M059J (cell line): ENCODE measurements at regions not wholly inside any gene's neighbourhood (a gene's known extent, or its start where the extent isn't known, plus 50 kb on each side); places are given as distances from the start of the nearest gene placed in this dataset.

Source experiments
- DNase-seq: peaks from one replicate; pipeline ENCODE4 v3.0.0-alpha.2; 2012; ENCODE audit warnings: low read depth

DNA sequence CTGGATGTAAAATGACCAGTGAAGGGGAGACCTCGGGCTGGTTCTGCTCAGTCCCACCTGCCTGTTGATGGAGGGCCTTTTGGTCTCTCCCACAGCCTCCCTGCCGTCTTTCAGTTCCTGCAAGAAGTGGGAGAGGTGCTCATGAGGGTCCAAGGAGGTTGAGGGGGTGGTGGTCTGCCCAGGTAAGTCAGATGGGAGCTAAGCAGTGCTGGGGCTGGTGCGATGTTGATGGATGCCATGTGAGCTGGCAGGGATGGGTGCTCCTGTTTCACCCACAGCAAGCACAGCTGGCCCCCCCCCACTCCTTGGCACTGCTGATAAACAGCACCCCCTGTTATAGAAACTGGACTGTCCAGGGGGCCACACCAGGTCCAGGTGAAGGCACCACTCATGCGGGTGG lies 145.6 kb downstream of the NSG2 start:
- no peak for DNase-seq

- DNase-seq: no peak
These were observed 146.5 kb downstream of the NSG2 start for GRCh38 chr5:174191850-174192655.

DNA sequence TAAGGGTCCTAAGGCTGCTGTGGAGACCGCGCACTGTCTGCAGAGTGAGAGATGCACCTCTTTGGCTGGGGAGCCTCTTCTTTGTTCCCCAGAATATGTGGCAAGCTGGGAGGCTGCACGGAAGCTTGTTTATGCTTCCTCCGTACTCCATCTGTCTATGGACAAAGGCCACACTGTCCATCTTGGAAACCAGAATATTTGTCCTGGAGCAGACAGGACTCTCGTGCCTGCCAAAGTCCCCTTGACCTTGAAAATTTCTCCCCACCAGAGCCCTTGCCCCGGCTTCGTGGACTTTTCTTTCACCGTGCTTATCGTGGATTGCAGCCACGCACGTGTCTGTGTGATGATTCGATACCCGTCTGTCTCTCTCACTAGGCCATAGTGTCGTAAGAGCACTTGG lies 147.4 kb downstream of the NSG2 start:
- no peak for DNase-seq

GRCh38 chr5:174195517-174195916 lies 150.0 kb downstream of the NSG2 start:
- DNase-seq: no peak

DNA sequence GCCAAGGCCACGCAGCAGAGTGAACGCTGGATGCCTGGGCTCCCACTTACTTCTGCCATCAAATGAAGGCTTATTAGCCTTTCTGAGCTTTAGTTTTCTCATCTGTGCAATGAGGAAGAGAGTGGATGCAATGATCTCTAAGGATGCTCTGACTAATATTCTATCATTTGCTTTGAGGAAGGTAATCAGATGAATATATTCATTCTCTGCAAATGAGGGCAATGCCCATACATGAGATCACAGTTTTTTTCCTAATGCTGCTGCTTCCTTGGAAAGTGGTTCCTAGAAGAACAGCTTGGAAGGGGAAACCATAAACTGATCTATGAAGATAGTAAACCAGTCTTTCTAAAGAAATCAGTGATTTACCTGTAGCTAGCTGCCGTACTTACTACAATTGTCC lies 152.4 kb downstream of the NSG2 start:
- no peak for DNase-seq

DNA sequence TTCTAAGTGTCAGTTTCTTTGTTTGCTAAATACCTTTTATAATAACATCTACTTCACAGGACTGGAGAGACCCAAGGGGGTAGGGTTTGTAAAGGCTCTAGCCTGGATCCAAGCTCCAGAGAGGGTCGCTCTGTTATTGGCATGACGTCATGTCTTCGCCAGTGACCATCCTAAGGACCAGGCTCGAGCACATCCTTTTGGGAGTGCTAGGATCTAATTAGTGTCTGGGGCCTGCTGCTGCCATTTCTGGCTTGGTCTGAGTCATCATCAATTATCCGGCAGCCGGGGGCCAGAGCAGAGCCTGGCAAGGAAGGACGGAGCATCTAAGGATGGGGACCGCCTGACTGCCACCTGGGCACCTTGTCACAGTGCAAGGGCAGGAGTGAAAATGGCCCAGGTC lies 153.0 kb downstream of the NSG2 start:
- DNase-seq: no peak

DNA sequence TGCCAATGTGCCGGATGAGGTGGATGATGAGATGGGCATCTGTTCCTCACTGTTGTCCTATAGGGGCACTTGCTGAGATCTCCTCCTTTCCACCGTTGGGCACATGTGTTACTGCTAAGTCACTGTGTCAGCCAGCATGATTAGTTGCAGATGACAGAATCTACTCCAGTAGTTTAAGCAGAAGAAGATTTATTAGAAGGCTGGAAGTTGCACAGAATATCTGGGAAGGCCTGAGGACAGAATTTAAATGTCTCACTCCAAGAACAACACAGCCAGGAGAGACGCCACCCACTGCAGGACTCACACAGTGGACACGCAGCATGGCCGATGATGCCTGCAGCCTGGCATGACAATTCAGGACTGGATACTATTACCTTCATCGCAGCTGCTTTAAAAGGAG lies 157.5 kb downstream of the NSG2 start:
- no peak for DNase-seq

DNA sequence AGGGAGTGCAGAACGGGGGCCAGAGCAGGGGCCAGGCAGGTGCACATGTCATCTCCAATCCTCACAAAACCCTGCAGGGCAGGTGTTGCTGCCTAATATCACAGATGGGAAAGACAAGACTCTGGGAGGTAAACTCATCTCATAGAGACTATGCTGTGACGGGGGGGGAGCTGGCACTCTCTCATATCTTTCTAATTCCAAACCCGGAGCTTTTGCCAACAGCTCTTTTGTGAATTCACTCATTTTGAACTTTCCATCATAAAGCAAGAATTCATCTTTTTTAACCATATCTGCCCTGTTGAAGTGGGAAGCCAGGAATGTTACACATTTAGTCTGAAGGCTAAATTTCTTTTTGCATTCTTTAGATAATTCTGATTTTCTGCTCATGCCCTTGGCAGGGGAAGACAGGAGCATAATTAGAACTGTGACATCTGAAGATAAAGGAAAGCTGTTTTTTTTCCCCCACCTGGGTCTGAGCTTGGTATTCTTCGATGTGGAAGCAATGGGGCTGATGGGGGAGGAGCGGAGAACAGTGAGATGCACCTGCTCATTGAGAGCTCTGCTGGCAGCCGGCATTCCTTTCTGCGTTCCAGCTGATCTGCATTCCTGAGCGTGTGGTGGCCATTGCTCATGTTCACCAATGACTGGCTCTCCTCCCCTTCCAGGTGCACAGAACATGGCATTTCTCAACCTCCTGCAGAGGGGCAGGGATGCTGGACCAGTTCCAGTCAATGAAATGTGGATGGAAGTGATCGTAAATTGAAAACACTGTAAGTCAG lies 159.2 kb downstream of the NSG2 start:
- DNase-seq: no peak

- DNase-seq: no peak
These were observed 160.4 kb downstream of the NSG2 start for GRCh38 chr5:174205939-174206338.

- no peak for DNase-seq
These were observed 165.2 kb downstream of the NSG2 start for GRCh38 chr5:174210596-174211276.

- DNase-seq: no peak
These were observed 165.7 kb downstream of the NSG2 start for GRCh38 chr5:174211277-174211626.

- DNase-seq: no peak
These were observed 172.0 kb downstream of the NSG2 start for GRCh38 chr5:174217527-174217926.

GRCh38 chr5:174218162-174218561 lies 172.7 kb downstream of the NSG2 start:
- DNase-seq: peak; percentile 5

GRCh38 chr5:174220417-174220816 lies 174.9 kb downstream of the NSG2 start:
- no peak for DNase-seq

- no peak for DNase-seq
These were observed 175.9 kb downstream of the NSG2 start for GRCh38 chr5:174221436-174221835.

DNA sequence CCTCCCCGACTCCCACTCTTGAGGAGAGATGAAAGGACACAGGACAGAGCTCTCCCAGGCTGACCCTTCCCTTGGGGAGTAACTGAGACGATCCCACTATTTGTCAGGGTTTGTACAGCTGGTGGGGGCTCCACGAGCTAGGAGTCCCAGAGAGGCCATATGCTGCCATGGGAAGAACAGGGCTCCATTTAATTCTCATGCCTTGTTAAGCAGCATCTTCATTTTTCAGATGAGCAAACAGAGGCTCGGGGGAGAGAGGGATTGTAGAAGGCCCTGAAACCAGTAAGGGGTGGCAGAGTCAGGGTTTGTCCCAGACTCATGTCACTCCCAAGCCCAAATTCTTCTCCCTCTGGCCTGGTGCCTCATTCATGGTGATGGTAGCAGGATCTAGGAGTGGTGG lies 176.4 kb downstream of the NSG2 start:
- no peak for DNase-seq

DNA sequence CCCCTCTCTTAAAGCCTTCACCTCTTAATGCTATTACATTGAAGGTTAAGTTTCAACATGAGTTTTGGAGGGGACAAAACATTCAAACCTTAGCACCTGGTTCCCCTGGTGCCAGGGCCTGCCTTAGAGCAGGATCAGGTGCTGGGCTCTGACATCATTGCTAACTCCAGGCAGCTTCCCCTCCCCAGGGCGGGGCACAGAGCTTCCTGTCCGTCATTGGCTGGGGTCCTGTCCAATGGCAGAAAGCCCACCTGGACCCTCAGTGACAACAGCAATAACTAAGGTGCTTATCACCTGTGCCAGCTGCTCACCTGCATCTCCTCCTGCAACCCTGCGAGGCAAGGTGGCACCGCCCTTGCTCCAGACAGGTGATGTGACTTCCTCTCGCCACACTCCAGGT lies 177.4 kb downstream of the NSG2 start:
- no peak for DNase-seq

DNA sequence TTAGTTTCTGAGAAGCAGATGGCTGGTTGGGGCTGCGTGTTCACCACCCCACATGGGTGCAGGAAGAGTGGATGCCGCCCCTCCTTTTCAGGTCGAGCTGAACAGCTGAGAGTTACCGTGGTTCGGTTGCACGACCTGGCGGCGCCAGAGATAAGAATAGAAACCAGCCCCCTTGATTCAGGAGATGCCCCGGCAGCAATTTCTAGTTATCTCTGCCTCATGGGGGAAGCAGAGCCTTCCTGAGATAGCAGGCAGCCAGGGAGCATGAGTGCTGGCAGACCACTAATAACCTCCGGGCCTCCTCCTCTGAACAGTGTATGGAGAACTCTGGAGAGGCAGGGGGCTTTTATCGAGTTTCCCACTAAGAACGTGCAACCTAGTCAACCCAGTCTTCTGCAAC lies 177.8 kb downstream of the NSG2 start:
- DNase-seq: no peak

GRCh38 chr5:174229068-174229467 lies 183.6 kb downstream of the NSG2 start:
- no peak for DNase-seq

DNA sequence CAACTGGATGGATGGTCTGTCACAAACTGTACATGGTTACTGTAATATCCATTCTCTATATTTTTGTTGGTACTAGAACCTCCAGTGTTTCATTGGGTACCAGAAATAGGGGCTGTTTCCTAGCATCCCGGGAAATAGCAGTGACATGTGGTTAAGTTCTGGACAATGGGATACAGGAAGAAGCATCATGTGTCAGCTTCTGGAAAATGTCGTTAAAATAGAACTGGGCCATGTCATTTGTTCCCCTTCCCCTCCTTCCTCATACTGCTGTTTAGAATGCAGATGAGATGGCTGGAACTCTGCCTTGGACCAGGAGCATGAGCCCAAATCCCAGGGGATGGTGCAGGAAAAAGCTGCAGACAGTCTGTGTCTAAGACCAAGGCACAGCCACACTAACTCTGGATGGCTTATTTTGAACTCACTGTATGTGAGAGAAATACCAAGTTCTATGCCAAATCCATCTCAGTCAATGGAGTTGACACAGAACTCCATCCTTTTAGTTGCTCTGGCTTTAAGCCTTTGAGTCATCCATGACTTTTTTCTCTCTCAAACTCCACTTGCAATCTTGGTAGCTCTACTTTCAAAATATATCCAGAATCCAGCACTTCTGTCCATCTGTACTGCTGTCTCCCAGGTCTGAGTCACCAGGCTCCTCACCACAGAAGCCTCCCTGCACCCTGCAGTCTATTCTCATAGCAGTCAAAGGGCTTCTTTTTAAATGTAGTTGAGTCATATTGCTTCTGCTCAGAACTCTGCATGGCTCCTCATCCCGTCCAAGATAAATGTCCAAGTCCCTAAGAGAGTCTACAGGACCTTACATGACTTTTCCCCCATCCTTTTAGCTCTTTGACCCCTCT lies 184.2 kb downstream of the NSG2 start:
- DNase-seq: peak; percentile 77

- DNase-seq: peak; percentile 59
These were observed 186.5 kb downstream of the NSG2 start for GRCh38 chr5:174231956-174232487.

DNA sequence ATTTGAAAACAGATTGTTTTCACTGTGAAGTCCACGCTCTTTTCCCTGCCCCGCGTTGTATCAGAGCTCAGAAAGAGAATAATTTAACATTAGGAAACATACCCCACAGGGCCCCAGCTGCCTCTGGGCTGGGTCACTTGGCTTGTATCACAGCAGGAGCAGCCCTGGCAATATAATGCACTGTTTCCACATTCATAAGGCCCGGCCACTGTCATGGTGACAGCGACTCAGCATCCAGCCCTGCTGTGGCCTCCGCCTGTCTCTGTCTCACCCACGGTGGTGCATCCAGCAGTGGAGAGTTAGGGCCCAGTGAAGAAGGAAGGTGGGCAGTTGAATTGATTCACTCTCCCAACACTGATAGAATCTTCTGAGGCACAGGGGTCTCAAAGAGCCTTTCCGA lies 188.9 kb downstream of the NSG2 start:
- DNase-seq: peak; percentile 17
